OCI-LY7 (cell line): ENCODE measurements at regions not wholly inside any gene's neighbourhood (a gene's known extent, or its start where the extent isn't known, plus 50 kb on each side); places are given as distances from the start of the nearest gene placed in this dataset.

ENCODE experiments used
- BruUV-seq: library from RNA; stranded (reverse); fragments of 400-500 nt; replicated peaks from 2 replicates; lab custom pipeline; 2021; lab: Mats Ljungman, UMichigan
- CTCF ChIA-PET: fragments of 300-600 bp; sonication (Branson Sonifier 250); formaldehyde crosslinking; loops from one replicate; lab custom pipeline; 2022; ENCODE audit warnings: antibody characterized with exemption; ENCODE audit not compliant: unreplicated experiment; lab: Charles Lee
- POLR2A ChIA-PET: fragments of 300-600 bp; sonication (Branson Sonifier 250); formaldehyde crosslinking; loops from one replicate; lab custom pipeline; 2022; ENCODE audit warnings: antibody characterized with exemption; lab: Charles Lee
- DNase-seq: peaks from one replicate; pipeline ENCODE4 v3.0.0-alpha.2; 2015; ENCODE audit warnings: low spot score
- H2AFZ ChIP-seq: fragments of 200-600 bp; sonication (generic), shearing (Covaris generic); 2 replicates; pipeline ENCODE4 v1.6.1; 2014; ENCODE audit warnings: mild to moderate bottlenecking, antibody characterized with exemption, low read length, moderate library complexity
- H3K27ac ChIP-seq: fragments of 200-600 bp; sonication (generic); 2 replicates; pipeline ENCODE4 v1.5.1; 2014; ENCODE audit warnings: mixed run types, low read depth, mild to moderate bottlenecking, moderate library complexity, low read length, inconsistent platforms; ENCODE audit not compliant: poor library complexity, severe bottlenecking
- H3K36me3 ChIP-seq: fragments of 200-600 bp; sonication (generic); 2 replicates; pipeline ENCODE4 v1.6.1; 2014; ENCODE audit warnings: mild to moderate bottlenecking, antibody characterized with exemption, low read length, moderate library complexity, mixed read lengths; ENCODE audit not compliant: insufficient read depth
- H3K4me1 ChIP-seq: fragments of 200-600 bp; sonication (generic); 2 replicates; pipeline ENCODE4 v1.5.1; 2014; ENCODE audit warnings: mild to moderate bottlenecking, low read length; ENCODE audit not compliant: insufficient read depth, poor library complexity, severe bottlenecking
- H3K4me2 ChIP-seq: fragments of 200-600 bp; sonication (generic); 2 replicates; pipeline ENCODE4 v1.6.1; 2014; ENCODE audit warnings: mild to moderate bottlenecking, low read length
- H3K4me3 ChIP-seq: fragments of 200-600 bp; sonication (generic); 2 replicates; pipeline ENCODE4 v1.5.1; 2014; ENCODE audit warnings: mild to moderate bottlenecking, low read depth, low read length; ENCODE audit not compliant: poor library complexity, severe bottlenecking
- H3K79me2 ChIP-seq: fragments of 200-600 bp; sonication (generic); 2 replicates; pipeline ENCODE4 v1.6.1; 2016; ENCODE audit warnings: low read depth, mild to moderate bottlenecking, low read length, moderate library complexity, mixed read lengths; ENCODE audit not compliant: insufficient read depth
- H3K9me2 ChIP-seq: fragments of 200-600 bp; sonication (generic); 2 replicates; pipeline ENCODE4 v1.6.1; 2016; ENCODE audit warnings: mild to moderate bottlenecking, low read length, mixed read lengths; ENCODE audit not compliant: insufficient read depth
- H3K9me3 ChIP-seq: fragments of 200-600 bp; sonication (generic); 2 replicates; pipeline ENCODE4 v1.6.1; 2014; ENCODE audit warnings: mild to moderate bottlenecking, mixed run types, low read length, mixed read lengths
- H4K20me1 ChIP-seq: fragments of 200-600 bp; sonication (generic); 2 replicates; pipeline ENCODE4 v1.6.1; 2014; ENCODE audit warnings: mild to moderate bottlenecking, antibody characterized with exemption, low read length, moderate library complexity, mixed read lengths; ENCODE audit not compliant: insufficient read depth
- CTCF ChIP-seq: fragments of 200-600 bp; sonication (generic); conservative IDR thresholded peaks from 2 replicates; pipeline ENCODE4 v1.5.1; 2014; ENCODE audit warnings: mild to moderate bottlenecking, antibody characterized with exemption, low read length, moderate library complexity, mixed read lengths
- EZH2phosphoT487 ChIP-seq: fragments of 200-600 bp; sonication (generic); IDR thresholded peaks from 2 replicates; pipeline ENCODE4 v1.6.1; 2018; ENCODE audit warnings: low read depth, borderline replicate concordance, mild to moderate bottlenecking, mixed run types, antibody characterized with exemption, low read length, moderate library complexity, mixed read lengths
- intact Hi-C: fragments of 100-400 bp; cut with micrococcal nuclease; formaldehyde crosslinking; loops from one replicate; pipeline ENCODE4 v1.10.0; 2022; ENCODE audit not compliant: unreplicated experiment

- no peaks in the 10 kb centered on the region for H3K9me3 ChIP-seq
- no peak overlapping the region for H2AFZ ChIP-seq
- H3K4me2 ChIP-seq = no peak overlapping the region
- no TSS peak for BruUV-seq
- no peaks in the 10 kb centered on the region for H3K36me3 ChIP-seq
- H4K20me1 ChIP-seq = no peaks in the 10 kb centered on the region
- H3K9me2 ChIP-seq = no peaks in the 10 kb centered on the region
- H3K4me1 ChIP-seq = no peaks in the 10 kb centered on the region
- DNase-seq = no peak
- ChIA-PET POLR2A (no interaction called here), CTCF (no interaction called here)
- TF ChIP-seq EZH2phosphoT487 (no peak), CTCF (no peak)
- no peaks in the 10 kb centered on the region for H3K79me2 ChIP-seq
- no peak overlapping the region for H3K4me3 ChIP-seq
- intact Hi-C loops = no loop called here
- no peak overlapping the region for H3K27ac ChIP-seq
Measured at GRCh38 chr2:22787745-22788144, 597.2 kb upstream of the KLHL29 start.

- TF ChIP-seq EZH2phosphoT487 = no peak
- no peak for TF ChIP-seq CTCF
- CTCF ChIA-PET = no interaction called here
- Histone ChIP-seq H3K9me2 (no peaks in the 10 kb centered on the region), H2AFZ (no peak overlapping the region), H3K9me3 (no peaks in the 10 kb centered on the region), H3K36me3 (no peaks in the 10 kb centered on the region), H4K20me1 (no peaks in the 10 kb centered on the region), H3K4me1 (no peaks in the 10 kb centered on the region), H3K27ac (no peak overlapping the region), H3K4me2 (no peak overlapping the region), H3K4me3 (no peak overlapping the region), H3K79me2 (no peaks in the 10 kb centered on the region)
- POLR2A ChIA-PET = interaction anchor here (0.9 kb wide), 1 partner anchor 9 kb away, joined by 4 read pairs; no protein-coding TSS in a partner anchor
- intact Hi-C loops = no loop called here
- BruUV-seq = no TSS peak
- DNase-seq = no peak
Measured at GRCh38 chr2:22788749-22789327, 596.1 kb upstream of the KLHL29 start.

- H3K9me2 ChIP-seq = no peaks in the 10 kb centered on the region
- H2AFZ ChIP-seq = no peak overlapping the region
- no peaks in the 10 kb centered on the region for H3K36me3 ChIP-seq
- DNase-seq = no peak
- intact Hi-C loops = no loop called here
- H3K4me2 ChIP-seq = no peak overlapping the region
- no peaks in the 10 kb centered on the region for H3K9me3 ChIP-seq
- no peaks in the 10 kb centered on the region for H4K20me1 ChIP-seq
- BruUV-seq = no TSS peak
- H3K27ac ChIP-seq = no peak overlapping the region
- TF ChIP-seq CTCF (no peak), EZH2phosphoT487 (no peak)
- no peaks in the 10 kb centered on the region for H3K79me2 ChIP-seq
- H3K4me3 ChIP-seq = no peak overlapping the region
- ChIA-PET CTCF (no interaction called here), POLR2A (no interaction called here)
- H3K4me1 ChIP-seq = no peaks in the 10 kb centered on the region
Measured at GRCh38 chr2:22795287-22795866, 589.6 kb upstream of the KLHL29 start.
